H1 (cell line): ENCODE measurements at regions not wholly inside any gene's neighbourhood (a gene's known extent, or its start where the extent isn't known, plus 50 kb on each side); places are given as distances from the start of the nearest gene placed in this dataset.

ENCODE experiments used
- ATF2 ChIP-seq: IDR thresholded peaks from 2 replicates; pipeline ENCODE4 v1.6.1; 2012; ENCODE audit warnings: low read length, inconsistent platforms
- RAD21 ChIP-seq, 2 experiments: IDR thresholded peaks in 1 of 2; conservative IDR thresholded peaks in 1 of 2; 2 replicates each; pipeline ENCODE4 v1.6.1; 2011; ENCODE audit warnings: low read depth in 2 of 2, low read length in 2 of 2, improper control_type of control experiment in 1 of 2, inconsistent platforms in 1 of 2, mild to moderate bottlenecking in 1 of 2, moderate library complexity in 1 of 2

- no peak for TF ChIP-seq ATF2
- no peak for TF ChIP-seq RAD21 (IDR thresholded peaks at IDR 0.05 in 1 of 2, conservative IDR thresholded peaks at IDR 0.05 in 1 of 2; ENCODE audit: low read depth in 2 of 2, low read length in 2 of 2)
Observed at GRCh38 chr9:11275158-11275695, 662.4 kb upstream of the PTPRD start (continued).
